CMK (cell line): ENCODE measurements at regions not wholly inside any gene's neighbourhood (a gene's known extent, or its start where the extent isn't known, plus 50 kb on each side); places are given as distances from the start of the nearest gene placed in this dataset.

Source experiments
- DNase-seq: peaks from one replicate; pipeline ENCODE4 v3.0.0-alpha.2; 2010; ENCODE audit warnings: low read depth

- no peak for DNase-seq
These were observed 537.5 kb downstream of the BCOR start for GRCh38 chrX:39560271-39560670.

DNA sequence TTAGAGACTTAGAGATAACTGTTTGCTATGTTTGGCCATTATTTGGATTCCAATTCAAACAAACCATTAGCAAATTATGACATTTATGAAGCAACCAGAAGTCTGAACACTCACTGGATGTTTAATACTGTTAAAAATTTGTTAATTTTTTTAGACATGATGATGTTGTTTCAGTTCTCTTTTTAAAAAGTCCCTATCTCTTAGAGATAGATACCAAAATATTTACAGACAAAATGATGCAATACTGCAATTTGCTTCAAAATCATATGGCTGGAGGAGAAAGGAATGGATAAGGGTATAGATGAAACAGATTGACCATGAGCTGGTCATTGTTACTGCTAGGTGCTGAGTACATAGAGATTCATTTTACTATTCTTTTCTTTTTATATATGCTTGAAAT, 534.6 kb downstream of the BCOR start:
- no peak for DNase-seq

GRCh38 chrX:39564751-39565150, 533.0 kb downstream of the BCOR start:
- no peak for DNase-seq

DNA sequence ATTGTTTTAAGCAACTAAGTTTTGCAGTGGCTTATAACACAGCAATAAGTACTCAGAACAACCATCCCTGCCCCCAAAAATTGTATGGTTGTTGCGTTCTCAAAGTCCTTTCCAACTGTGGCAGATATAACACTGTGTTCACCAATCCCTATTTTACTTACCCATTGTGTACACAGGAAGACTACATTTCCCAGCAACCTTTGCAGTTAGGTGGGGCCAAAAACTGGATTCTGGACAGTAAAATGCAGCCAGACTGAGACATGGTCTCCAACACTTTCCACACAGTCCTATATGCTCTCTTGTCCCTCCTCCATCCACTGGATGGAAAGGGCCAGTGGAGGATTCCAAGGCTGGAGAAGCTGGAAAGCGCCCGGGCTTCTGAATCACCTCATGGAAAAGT, 523.6 kb downstream of the BCOR start:
- DNase-seq: no peak

GRCh38 chrX:39576041-39576872, 521.5 kb downstream of the BCOR start:
- no peak for DNase-seq

DNA sequence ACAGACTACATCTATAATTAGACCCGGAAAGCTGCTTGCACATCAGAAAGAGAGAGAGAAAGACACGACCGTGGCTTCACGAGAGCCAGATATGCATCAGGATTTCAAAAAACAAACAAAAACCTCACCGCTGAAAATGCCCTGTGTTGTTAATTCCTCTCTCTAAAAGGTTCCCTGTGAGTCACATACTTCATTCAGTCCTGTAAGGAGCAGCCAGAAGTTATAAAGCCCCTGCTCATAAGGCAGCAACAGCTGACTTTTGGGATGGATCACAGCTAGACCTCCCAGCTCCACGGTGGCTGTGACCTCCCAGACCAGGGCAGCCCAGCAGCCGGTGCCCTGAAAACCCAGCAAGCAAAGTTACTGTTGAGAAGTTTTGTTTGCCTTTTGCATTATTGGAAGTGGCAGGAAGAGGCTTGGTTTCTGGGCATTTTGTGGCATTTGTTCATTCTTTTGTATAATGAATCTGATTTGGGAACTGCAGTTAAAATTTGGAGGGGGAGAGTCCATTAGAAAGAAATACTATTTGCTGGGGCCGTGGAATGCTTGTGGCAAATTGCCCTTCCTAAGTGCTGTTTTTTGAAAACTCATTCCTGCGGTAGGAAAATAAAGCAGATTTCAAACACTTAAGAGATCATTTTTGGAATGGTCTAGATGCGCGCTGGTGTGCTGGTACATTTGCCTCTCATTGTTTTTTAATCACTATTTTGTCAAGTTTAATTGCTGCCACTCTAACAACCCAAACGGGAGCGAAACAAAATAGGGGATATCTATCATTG, 520.4 kb downstream of the BCOR start:
- no peak for DNase-seq

- DNase-seq: no peak
These were observed 519.5 kb downstream of the BCOR start for GRCh38 chrX:39577985-39578869.

GRCh38 chrX:39580043-39580442, 517.7 kb downstream of the BCOR start:
- DNase-seq: no peak

DNA sequence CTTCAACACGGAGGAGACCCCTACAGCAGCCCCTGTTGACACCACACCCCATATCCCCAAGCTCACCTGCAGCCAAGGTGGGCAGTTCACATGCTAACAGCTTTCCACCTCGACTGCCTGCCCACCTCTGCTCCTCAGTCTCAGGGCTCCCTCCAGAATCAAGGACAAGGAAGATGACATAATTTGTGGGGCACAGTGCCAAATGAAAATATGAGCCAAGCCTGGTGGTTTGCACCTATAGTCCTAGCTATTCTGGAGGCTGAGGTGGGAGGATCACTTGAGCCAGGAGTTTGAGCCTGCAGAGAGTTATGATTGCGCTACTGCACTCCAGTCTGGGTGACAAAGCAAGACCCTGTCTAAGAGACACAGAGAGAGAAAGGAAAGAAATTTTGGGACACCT, 516.3 kb downstream of the BCOR start:
- no peak for DNase-seq

- DNase-seq: no peak
These were observed 515.7 kb downstream of the BCOR start for GRCh38 chrX:39582091-39582490.

DNA sequence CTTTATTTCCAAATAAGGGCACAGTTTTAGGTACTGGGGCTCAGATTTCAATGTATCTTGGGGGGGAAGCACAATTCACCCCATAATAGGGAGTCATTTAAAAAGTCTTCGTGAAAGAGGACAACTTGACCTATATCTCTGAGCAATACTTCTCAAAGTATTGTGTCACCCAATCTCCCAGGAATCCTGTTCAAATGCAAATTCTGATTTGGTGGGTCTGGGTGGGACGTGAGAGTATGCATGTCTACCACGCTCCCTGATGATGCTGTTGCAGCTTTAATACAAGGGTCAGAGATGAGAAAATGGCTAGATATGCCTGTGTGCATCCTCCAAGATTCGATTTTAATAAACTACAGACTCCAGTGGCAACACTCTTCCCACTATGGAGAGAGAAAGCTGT, 514.8 kb downstream of the BCOR start:
- no peak for DNase-seq

GRCh38 chrX:39585808-39586207, 511.9 kb downstream of the BCOR start:
- DNase-seq: no peak

GRCh38 chrX:39586359-39586758, 511.4 kb downstream of the BCOR start:
- DNase-seq: no peak

GRCh38 chrX:39591099-39591498, 506.7 kb downstream of the BCOR start:
- no peak for DNase-seq

DNA sequence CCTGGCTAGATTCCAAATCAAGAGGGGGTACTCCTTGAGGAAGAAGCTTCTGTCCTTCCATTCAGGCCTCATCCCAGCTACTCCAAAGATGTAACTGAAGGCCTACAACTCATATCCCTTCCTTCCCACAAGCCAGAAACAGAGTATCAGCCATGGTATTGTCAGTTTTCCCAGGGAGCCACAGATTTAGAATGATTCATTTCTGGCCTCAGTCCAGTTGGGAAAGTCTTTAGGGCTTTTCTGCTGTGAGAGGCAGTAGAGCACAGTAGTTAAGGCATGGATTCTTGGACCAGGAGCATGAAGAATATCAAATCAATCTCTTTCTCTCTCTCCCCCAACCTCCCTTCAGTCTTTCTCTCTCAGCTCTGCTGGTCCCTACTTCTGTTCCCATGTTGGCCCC, 505.0 kb downstream of the BCOR start:
- no peak for DNase-seq

DNA sequence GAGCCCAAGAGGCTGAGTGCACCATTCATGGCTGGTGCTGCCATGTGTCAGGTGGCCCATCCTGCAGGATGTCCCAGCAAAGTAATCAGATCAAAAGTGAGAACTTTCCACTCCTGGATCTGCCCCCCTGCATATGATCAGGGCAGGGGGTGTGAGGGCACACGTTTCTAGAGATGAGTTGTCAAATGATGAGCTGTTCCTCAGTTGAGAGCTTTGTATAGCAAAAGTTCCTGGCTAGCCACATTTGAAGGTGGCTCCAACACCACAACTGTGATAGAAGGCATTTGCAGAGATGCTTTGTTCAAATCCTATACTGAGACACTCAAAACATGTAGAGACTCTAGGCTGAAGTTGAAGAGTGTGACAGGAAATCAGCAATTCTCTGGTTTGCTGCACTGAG, 501.8 kb downstream of the BCOR start:
- DNase-seq: no peak

GRCh38 chrX:39596437-39596836, 501.3 kb downstream of the BCOR start:
- DNase-seq: no peak

- DNase-seq: no peak
These were observed 498.4 kb downstream of the BCOR start for GRCh38 chrX:39599339-39599738.

DNA sequence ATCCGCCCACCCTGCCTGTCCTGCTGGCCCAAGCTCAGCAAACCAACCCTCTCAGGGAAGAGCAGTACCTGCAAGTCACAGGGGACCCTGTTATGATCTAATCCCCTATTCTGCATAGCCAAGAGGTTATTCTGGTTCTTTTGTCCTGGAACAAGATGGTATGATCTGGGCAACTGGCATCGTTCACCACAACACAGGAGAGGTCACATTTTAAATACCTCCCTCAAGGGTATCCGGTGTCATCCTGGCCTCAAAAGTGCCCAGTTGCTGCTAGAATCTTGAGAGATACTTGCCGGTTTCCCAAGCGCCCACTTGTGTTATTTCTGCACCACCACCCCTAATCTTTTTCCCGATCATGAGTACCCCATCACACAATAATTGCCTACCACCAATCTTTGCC, 497.5 kb downstream of the BCOR start:
- DNase-seq: no peak

GRCh38 chrX:39601231-39602177, 496.3 kb downstream of the BCOR start:
- DNase-seq: no peak

- no peak for DNase-seq
These were observed 495.6 kb downstream of the BCOR start for GRCh38 chrX:39602195-39602594.
